Mammary epithelial cell (primary cell): ENCODE measurements at regions not wholly inside any gene's neighbourhood (a gene's known extent, or its start where the extent isn't known, plus 50 kb on each side); places are given as distances from the start of the nearest gene placed in this dataset.

Source experiments
- EZH2 ChIP-seq: IDR thresholded peaks from 2 replicates; pipeline ENCODE4 v1.6.1; 2012; ENCODE audit warnings: low read length, inconsistent platforms, borderline replicate concordance
- TF ChIP-seq, protein P1 (sequence below), 2 donors: IDR thresholded peaks in 1 of 2; conservative IDR thresholded peaks in 1 of 2; 2 replicates each; pipeline ENCODE4 v1.5.1; 2011 to 2012; ENCODE audit warnings: inconsistent platforms in 2 of 2, low read length in 2 of 2, mild to moderate bottlenecking in 2 of 2, control low read depth in 1 of 2, low read depth in 1 of 2; ENCODE audit not compliant: insufficient read depth in 1 of 2; ENCODE audit errors: extremely low read depth in 1 of 2

DNA sequence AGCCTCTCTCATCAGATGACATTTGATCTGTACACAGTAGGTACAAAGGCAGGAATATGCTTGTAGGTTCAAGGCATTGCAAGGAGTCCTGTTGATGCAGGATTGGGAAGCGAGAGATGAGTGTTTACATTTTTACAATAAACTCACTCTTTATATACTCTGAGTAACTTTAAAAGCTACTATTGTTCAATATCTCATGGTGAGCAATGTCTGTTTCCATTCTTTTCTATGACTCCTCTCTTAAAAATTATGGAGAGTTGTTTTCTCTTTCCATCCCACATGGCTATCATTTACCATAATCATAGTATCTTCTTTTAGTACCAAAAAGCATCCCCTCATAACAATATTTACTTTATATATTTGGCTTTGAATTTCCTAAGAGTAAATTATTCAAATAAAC, 314.0 kb upstream of the CDIN1 start:
- TF ChIP-seq, protein P1, sequence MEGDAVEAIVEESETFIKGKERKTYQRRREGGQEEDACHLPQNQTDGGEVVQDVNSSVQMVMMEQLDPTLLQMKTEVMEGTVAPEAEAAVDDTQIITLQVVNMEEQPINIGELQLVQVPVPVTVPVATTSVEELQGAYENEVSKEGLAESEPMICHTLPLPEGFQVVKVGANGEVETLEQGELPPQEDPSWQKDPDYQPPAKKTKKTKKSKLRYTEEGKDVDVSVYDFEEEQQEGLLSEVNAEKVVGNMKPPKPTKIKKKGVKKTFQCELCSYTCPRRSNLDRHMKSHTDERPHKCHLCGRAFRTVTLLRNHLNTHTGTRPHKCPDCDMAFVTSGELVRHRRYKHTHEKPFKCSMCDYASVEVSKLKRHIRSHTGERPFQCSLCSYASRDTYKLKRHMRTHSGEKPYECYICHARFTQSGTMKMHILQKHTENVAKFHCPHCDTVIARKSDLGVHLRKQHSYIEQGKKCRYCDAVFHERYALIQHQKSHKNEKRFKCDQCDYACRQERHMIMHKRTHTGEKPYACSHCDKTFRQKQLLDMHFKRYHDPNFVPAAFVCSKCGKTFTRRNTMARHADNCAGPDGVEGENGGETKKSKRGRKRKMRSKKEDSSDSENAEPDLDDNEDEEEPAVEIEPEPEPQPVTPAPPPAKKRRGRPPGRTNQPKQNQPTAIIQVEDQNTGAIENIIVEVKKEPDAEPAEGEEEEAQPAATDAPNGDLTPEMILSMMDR (conservative IDR thresholded peaks at IDR 0.05 in 1 of 2, IDR thresholded peaks at IDR 0.05 in 1 of 2; ENCODE audit: extremely low read depth in 1 of 2, insufficient read depth in 1 of 2, low read depth in 1 of 2, low read length in 2 of 2) = no peak
- no peak for TF ChIP-seq EZH2
